BJ (cell line): ENCODE measurements at regions not wholly inside any gene's neighbourhood (a gene's known extent, or its start where the extent isn't known, plus 50 kb on each side); places are given as distances from the start of the nearest gene placed in this dataset.
"Not testable (repeated sequence)": the region's sequence is repeated elsewhere in the genome, so short reads cannot be mapped to it uniquely, and the experiment has no call there.

Experiments
- CTCF ChIA-PET: fragments of 350-600 bp; formaldehyde crosslinking; extraction: SDS; loops from one replicate; lab custom pipeline; 2021; ENCODE audit warnings: antibody characterized with exemption, inconsistent platforms; lab: Yijun Ruan, JAX
- POLR2A ChIA-PET: fragments of 300-600 bp; sonication (Branson Sonifier 250); formaldehyde crosslinking; extraction: SDS; loops from one replicate; lab custom pipeline; 2021; ENCODE audit warnings: antibody characterized with exemption; lab: Charles Lee
- DNase-seq: peaks from one replicate; pipeline ENCODE4 v3.0.0-alpha.2; 2011; ENCODE audit warnings: low read depth
- H3K27me3 ChIP-seq: 2 replicates; pipeline ENCODE4 v1.6.0; 2011; ENCODE audit warnings: low read length; ENCODE audit not compliant: control insufficient read depth, insufficient read depth
- H3K36me3 ChIP-seq: 2 replicates; pipeline ENCODE4 v1.5.1; 2011; ENCODE audit warnings: low read length; ENCODE audit not compliant: control insufficient read depth, insufficient read depth
- H3K4me3 ChIP-seq: 2 replicates; pipeline ENCODE4 v1.5.1; 2011; ENCODE audit warnings: low read depth, mild to moderate bottlenecking, control low read depth, low read length
- TF ChIP-seq, protein P1 (sequence below): IDR thresholded peaks from 2 replicates; pipeline ENCODE4 v1.5.1; 2011; ENCODE audit warnings: low read depth, mild to moderate bottlenecking, control low read depth, inconsistent platforms, low read length, moderate library complexity; ENCODE audit not compliant: insufficient read depth

DNA sequence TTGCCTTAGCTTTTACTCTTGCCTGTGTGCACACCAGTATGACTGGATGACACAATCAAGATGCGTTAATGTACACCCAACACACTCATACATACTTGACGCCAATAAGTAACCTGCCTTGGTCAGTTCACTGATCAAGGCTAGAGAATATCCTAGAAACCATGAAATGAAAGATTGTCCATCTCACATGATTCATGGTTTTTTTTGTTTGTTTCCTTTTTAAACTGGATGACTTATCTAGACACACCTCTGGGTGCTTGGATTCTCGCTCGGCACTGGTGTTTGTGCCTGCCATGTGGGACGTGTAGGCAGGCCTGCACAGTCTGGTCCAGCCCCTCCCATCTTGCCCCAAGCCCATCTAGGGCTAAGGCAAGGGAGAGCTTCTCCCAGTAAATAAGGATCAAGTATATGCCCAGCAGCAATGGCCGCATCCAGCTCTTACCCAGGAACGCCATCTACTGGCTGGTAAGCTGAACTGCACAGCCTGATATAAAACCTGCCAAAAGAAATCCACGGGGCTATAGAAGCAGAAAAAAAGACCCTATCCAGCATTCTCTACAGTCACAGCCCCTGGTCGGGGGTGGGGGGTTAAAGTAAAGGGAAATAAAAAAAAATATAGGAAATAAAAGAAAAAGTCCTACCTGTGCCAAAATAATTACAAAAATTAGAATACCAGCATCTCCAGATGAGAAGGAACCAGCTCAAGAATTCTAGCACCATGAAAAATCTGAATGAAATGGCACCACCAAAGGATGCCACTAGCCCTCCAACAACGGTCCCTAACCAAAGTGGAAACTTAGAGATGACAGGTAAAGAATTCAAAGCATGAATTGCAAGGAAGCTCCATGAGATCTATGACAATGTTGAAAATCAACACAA is 73.3 kb downstream of the OTOR start:
- no peak for DNase-seq

DNA sequence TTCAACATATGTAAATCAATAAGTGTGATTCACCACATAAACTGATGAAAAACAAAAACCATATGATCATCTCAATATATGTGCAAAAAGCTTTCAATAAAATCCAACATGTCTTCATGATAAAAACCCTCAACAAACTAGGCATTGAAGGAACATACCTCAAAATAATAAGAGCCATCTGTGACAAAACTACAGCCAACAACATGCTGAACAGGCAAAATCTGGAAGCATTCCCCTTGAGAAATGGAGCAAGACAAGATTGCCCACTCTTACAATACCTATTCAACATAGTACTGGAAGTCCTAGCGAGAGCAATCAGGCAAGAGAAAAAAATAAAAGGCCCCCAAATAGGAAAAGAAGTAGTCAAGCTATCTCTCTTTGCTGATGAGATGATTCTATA is 76.5 kb downstream of the OTOR start:
- TF ChIP-seq, protein P1, sequence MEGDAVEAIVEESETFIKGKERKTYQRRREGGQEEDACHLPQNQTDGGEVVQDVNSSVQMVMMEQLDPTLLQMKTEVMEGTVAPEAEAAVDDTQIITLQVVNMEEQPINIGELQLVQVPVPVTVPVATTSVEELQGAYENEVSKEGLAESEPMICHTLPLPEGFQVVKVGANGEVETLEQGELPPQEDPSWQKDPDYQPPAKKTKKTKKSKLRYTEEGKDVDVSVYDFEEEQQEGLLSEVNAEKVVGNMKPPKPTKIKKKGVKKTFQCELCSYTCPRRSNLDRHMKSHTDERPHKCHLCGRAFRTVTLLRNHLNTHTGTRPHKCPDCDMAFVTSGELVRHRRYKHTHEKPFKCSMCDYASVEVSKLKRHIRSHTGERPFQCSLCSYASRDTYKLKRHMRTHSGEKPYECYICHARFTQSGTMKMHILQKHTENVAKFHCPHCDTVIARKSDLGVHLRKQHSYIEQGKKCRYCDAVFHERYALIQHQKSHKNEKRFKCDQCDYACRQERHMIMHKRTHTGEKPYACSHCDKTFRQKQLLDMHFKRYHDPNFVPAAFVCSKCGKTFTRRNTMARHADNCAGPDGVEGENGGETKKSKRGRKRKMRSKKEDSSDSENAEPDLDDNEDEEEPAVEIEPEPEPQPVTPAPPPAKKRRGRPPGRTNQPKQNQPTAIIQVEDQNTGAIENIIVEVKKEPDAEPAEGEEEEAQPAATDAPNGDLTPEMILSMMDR, result no peak
- H3K27me3 ChIP-seq, result no peaks in the 10 kb centered on the region
- H3K36me3 ChIP-seq, result no peaks in the 10 kb centered on the region
- no peak overlapping the region for H3K4me3 ChIP-seq
- DNase-seq, result no peak
- POLR2A ChIA-PET, result no interaction called here
- CTCF ChIA-PET, result interaction anchor here (0.6 kb wide), 1 partner anchor 156 kb away, joined by 4 read pairs; no protein-coding TSS in a partner anchor

More for the DNA sequence above, 73.3 kb downstream of the OTOR start:
- CTCF ChIA-PET, result interaction anchor here (0.6 to 4.4 kb wide), 29 partner anchors 9 to 674 kb away, joined by 3 to 51 read pairs (median 5); no protein-coding TSS in a partner anchor
- no peak overlapping the region for H3K4me3 ChIP-seq
- H3K27me3 ChIP-seq, result no peaks in the 10 kb centered on the region
- TF ChIP-seq, protein P1, result peak; percentile 95
- POLR2A ChIA-PET, result no interaction called here
- no peaks in the 10 kb centered on the region for H3K36me3 ChIP-seq

DNA sequence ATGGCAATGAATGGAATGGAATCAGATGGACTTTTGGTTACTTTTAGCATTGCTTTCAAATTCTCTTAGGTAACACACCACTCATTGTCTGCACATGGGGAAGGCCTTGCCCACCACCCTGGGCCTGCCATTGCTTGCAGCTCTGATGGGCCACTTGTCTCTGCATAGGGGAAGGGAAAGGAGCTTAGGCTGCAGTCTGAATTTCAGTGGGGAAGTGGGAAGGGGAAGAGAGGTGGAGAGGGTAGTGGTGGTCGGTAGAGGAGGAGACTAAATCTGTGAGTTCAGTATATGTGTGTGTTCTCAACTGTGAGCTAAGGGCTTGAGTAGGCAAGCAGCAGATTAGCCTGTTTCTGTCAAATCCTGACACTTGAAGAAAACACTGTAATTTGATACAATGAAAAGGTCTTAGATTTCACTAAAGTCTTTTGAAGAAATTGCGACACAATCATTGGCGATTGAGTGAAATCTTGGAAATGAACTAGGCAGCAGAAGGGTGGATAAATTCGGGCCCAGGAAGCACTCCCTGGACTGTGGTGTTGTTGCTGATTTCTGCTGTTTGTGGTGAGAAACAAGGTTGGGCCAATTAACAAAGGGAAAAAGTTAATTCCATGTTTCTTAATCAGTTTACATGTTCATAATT is 80.6 kb downstream of the OTOR start:
- CTCF ChIA-PET, result no interaction called here
- Histone ChIP-seq H3K4me3 (no peak overlapping the region), H3K27me3 (no peaks in the 10 kb centered on the region), H3K36me3 (no peaks in the 10 kb centered on the region)
- no peak for DNase-seq
- TF ChIP-seq, protein P1, result no peak
- POLR2A ChIA-PET, result no interaction called here

DNA sequence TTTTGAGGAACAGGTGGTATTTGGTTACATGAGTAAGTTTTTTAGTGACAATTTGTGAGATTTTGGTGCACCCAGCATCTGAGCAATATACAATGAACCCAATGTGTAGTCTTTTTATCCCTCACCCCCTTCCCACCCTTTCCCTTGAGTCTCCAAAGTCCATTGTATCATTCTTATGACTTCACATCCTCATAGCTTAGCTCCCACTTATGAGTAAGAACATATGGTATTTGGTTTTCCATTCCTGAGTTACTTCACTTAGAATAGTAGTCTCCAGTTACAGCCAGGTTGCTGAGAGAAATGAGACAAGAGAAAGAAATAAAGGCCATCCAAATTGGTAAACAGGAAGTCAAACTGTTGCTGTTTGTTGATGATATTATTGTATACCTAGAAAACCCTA is 87.5 kb downstream of the OTOR start:
- POLR2A ChIA-PET, H3K36me3 ChIP-seq, H3K4me3 ChIP-seq, H3K27me3 ChIP-seq: not testable (repeated sequence)
- CTCF ChIA-PET, result interaction anchor here (1.0 to 1.5 kb wide), 2 partner anchors 14 to 31 kb away, joined by 3 to 11 read pairs; no protein-coding TSS in a partner anchor
- DNase-seq, result peak; percentile 25

DNA sequence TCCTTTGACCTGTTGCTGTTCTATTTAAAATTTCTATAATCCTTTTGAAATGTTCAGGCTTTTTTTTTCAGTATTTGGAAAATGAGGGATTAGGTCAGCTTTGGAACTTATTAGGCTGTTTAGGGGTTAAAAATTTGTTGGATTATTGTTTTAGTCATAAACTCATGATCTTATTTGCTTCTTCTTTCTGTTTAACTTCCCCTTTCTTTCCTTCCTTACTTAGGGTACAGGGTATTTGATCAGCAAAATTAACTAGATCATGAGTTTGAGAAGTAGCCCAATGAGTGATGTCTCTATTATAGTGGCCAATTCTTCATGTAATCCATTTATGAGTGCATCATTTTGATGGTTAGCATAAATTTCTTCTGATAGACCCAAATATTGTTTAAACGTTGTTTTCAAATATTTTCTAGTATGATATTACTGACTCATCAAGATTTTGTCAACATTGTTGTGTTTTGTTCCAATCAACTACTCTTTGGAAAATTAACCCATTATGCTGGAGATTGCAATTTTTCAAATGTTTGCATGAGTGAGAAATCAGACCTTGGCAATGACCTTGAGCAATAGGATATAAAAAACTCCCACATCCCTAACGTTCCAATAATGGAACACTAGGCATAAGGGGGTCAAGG is 94.4 kb downstream of the OTOR start:
- Histone ChIP-seq H3K36me3 (no peaks in the 10 kb centered on the region), H3K27me3 (no peaks in the 10 kb centered on the region), H3K4me3 (no peak overlapping the region)
- CTCF ChIA-PET, result no interaction called here
- POLR2A ChIA-PET, result no interaction called here
- TF ChIP-seq, protein P1, result no peak
- DNase-seq, result no peak
